Stimulated activated CD4-positive, alpha-beta T cell treated with anti-CD3 and anti-CD28 coated beads, Interleukin-1b, Interleukin-23, amount 100 ng/mL, for 4 hours (primary cell): ENCODE measurements at regions not wholly inside any gene's neighbourhood (a gene's known extent, or its start where the extent isn't known, plus 50 kb on each side); places are given as distances from the start of the nearest gene placed in this dataset.

Source experiments
- DNase-seq, 2 donors: peaks; one replicate each; pipeline ENCODE4 v3.0.0-alpha.2; 2020; ENCODE audit warnings: low read depth in 2 of 2

DNA sequence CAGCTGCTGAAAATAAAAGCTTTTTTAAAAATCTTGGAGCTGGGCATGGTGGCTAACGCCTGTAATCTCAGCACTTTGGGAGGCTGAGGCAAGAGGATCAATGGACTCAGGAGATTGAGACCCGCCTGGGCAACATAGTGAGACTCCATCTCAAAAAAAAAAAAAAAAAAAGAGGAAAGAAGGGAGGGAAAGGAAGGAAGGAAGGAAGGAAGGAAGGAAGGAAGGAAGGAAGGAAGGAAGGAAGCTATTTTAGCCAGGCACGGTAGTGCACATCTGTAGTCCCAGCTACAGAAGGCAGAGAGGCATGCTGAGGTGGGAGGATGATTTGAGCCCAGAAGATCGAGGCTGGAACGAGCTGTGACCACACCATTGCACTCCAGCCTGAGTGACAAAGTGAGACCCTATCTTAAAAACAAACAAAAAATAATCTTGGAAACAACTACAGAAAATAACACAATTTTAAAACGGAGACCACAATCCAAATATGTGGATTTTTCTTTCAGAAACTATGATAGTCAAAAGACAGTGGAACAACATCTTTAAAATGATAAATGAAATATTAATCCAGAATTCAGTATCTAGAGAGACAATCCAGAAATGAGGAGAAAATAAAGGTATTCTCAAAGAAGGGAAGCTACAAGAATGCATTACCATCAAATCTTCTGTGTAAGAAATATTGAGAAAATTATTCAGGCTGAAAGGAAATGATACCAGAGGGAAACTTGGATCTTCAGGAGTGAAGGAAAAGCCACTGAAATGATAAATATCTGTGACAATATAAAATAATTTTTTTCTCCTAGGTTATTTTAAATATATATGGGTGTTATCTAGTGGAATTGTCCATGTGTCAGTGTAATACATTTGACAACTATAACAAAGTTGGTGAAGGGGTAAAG is 182.0 kb downstream of the GPX5 start:
- no peak for DNase-seq

DNA sequence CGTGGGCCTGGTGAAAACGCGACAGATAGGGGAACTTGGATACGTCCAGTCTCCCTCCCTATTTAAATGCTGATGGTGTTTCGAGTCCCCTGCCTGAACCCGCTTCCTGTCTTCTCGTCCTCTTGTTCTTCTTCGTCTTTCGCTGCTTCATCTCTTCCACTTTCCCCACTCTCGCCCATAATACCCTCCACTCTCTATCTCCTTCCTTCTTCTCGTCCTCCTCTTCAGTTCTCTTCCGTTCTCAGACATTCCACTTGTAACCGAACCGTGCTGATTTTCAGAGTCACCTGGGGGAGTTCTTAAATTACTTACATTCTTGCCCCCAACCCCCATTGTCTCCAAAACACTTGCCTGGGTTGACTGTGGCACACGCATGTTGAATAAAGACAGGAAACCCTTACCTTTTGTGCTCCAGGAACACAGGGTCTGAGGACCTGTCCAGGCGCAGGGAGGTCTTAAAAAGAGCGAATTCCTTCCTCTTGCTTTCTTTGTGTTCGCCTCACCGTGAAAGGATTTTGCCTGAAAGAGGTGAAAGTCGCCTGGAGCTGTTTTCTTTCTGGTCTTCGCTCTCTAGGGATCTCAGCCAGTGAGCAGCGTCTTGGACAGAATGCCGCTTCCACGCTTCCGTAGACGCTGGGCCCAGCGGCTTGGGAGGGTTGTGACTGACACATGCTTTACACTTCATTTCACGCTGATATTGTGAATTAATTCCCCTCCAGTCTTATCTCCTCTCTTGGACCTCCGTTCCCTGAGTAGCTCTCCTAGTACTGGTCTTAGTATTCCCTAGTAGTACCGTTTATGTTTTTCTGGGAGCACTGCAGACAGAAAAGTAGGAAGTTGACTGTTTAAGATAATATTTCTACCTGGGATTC is 184.0 kb downstream of the GPX5 start:
- DNase-seq = no peak

DNA sequence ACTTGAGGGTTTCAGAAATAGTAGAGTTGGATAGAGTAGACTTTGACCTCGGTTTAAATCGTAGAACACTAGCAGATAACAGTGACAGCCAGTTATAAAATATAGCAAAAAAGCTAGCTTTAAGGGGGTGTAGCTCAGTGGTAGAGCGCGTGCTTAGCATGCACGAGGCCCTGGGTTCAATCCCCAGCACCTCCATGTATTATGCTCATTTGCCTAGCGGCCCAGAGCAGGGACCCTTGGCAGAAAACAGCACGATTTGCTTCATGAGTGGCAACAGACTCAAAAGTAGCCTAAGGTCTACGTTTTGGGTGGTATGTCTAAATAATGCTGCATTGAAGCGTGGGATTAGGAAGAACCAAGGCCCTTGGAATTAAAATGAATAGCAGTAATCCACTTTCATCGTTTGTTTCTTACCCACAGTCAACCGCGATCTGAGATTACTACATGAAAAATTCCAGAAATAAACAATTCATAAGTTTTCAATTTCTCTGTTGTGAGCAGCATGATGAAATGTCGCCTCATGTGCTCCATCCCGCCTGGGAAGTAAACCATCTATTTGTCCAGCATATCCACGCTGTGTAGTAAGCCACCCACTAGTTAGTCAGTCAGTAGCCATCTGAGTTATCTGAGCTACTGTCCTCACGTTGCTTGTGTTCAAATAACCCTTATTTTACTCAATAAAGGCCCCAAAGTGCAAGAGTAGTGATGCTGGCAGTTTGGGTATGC is 184.9 kb downstream of the GPX5 start:
- DNase-seq = no peak

- no peak for DNase-seq
These were observed 185.6 kb downstream of the GPX5 start for GRCh38 chr6:28711325-28711724.

DNA sequence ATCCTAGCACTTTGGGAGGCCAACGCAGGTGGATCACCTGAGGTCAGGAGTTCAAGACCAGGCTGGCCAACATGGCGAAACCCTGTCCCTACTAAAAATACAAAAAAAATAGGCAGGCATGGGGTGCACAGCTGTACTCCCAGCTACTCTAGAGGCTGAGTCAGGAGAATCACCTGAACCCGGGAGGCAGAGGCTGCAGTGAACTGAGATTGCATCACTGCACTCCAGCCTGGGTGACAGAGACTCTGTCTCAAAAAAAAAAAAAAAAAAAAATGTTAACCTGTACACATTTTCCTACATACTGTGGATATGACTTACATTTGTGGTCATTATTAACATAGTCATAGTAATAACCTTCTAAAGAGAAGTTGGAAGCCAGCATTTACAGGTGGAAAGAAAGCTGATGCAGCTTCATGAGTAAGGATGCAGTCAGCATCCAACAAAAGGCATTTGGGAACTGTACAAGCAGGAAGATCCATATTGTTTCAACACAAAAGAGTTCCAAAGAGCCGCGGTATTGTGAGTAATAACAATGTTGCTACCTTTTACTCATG is 186.2 kb downstream of the GPX5 start:
- no peak for DNase-seq

DNA sequence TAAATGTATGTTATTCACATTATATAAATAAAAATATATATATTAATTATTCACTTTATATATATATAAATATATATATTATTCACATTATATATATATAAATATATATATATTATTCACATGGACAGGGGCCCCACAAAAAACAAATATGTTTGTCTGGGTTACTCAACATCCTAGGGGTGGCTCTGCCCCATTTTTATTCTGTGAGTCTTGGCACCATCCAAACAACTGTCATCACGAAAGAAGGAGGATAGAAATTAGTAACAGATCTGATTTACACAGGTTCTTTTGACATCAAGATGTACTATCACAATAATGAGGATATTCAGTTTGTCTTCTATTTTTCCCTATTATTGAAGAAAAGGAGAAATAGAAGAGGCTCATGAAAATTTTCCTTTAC is 187.3 kb downstream of the GPX5 start:
- DNase-seq = no peak

- no peak for DNase-seq
These were observed 193.7 kb downstream of the GPX5 start for GRCh38 chr6:28719275-28719940.

DNA sequence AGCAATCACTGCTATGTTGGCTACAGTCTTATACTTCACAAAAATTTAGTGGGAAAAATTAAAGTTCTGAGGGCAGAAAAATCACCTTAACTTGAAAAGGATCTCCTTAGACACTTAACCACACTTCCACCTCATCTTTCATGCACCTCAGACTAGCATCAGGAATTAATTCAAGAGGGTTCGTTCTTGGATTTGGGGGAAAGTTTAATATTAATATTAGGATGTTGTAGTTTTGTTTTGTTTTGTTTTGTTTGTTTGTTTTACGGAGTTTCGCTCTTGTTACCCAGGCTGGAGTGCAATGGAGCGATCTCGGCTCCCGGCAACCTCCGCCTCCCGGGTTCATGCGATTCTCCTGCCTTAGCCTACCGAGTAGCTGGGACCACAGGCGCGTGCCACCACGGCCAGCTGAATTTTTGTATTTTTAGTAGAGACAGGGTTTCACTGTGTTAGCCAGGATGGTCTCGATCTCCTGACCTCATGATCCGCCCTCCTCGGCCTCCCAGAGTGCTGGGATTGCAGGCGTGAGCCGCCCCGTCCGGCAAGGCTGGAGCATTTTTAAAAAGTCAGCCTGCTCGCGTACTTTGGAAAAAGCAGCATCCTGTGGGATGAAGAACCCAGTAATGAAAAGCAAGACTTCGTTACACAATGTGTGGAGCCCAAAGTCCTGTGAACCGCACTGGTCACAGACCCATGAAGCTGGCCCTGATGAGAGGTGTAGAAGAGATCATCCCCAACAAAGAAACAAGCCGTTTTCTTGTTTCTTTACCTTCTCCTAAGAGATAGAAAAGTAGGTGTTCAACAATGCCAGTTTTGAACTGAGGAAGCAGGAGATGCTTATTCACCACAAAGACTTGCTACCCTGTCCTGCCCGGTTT is 194.9 kb downstream of the GPX5 start:
- DNase-seq = no peak

GRCh38 chr6:28721372-28721771 is 195.7 kb downstream of the GPX5 start:
- DNase-seq = no peak

- no peak for DNase-seq
These were observed 198.7 kb downstream of the GPX5 start for GRCh38 chr6:28724395-28724794.

- no peak for DNase-seq
These were observed 198.4 kb downstream of the TRIM27 start for GRCh38 chr6:28725274-28725809.

DNA sequence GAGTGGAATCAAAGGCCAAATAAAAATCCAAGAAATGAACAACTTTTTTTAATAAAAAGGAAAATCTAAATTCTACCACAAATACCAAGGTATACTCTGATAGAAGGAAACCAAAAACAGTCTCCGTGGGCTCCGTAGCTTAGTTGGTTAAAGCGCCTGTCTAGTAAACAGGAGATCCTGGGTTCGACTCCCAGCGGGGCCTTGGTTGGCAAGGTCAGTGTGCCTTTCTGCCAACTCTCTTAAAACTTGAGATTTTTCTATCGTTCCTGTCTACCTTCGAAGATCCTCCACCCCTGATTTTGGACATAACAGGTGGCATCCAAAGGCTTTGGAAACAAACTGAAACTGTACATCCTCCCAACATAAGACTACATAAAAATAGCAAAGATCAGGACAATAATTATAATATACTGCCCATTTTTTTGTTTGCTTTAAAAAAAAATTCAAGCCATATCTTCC is 197.9 kb downstream of the TRIM27 start:
- no peak for DNase-seq

DNA sequence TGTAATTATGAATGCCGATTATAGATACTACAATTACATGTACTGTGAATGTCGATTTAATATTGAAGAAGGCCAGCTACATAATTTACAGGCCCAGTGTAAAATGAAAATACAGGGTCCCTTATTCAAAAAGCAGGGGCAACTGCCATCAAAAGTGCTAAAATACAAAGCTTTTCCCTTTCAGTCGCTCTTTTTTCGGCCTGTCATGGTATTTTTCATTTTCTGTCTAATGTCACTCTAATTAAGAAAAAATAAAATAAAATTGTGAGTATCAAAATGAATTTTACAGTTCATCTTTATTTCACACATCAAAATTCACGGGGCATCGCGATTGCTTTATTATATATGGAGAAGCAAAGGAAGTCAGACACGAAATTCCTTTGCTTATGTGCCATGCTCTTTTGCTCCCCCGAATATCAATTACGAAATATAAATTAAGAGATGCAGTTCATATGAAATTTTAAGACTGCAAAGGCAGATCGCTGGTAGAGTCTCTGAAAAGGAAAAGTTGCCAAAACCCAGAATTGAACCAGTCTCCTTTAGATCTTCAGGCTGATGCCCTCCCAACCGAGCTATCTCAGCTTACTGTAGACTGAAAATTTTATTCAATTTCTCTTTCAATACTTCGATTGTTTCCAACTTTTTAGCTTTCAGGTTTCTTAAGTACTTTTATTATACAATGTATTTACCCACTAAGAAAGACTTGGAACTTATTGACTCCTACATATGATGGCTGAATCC is 197.0 kb downstream of the TRIM27 start:
- no peak for DNase-seq

- no peak for DNase-seq
These were observed 196.1 kb downstream of the TRIM27 start for GRCh38 chr6:28727559-28728211.

- DNase-seq = no peak
These were observed 194.0 kb downstream of the TRIM27 start for GRCh38 chr6:28729501-28730402.

DNA sequence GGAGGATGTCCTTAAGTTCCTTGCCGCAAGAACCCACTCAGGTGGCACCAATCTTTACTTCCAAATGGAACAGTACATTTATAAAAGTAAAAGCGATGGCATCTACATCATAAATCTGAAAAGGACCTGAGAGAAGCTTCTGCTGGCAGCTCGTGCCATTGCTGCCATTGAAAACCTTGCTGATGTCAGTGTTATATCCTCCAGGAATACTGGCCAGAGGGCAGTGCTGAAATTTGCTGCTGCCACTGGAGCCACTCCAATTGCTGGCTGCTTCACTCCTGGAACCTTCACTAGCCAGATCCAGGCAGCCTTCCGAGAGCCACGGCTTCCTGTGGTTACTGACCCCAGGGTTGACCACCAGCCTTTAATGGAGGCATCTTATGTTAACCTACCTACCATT is 191.7 kb downstream of the TRIM27 start:
- DNase-seq = no peak

DNA sequence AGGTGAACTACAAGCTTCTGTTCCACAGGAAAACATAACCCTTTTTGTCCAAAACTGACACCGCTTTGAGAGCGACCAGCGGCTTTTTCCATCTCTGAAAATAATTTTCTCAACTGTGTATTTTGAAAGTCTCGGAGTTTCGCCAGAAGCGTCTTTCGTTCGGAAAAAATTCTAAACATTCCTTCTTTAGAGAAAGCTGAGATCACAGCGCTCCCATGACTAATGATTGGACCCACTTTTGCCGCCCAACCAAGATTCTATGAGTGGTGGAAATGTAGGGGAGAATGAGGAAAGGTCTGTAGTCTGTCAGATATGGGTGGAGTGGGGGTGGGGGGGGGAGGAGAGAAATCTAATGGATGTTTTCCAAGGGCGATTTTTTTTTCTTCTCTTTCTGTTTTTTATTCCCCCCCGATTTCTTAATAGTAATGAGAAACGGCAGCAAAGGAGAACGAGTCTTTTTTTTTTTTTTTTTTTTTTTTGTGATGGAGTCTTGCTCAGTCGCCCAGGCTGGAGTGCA is 189.3 kb downstream of the TRIM27 start:
- no peak for DNase-seq
